ENCODE measurements at regions not wholly inside any gene's neighbourhood (a gene's known extent, or its start where the extent isn't known, plus 50 kb on each side); places are given as distances from the start of the nearest gene placed in this dataset.

DNA sequence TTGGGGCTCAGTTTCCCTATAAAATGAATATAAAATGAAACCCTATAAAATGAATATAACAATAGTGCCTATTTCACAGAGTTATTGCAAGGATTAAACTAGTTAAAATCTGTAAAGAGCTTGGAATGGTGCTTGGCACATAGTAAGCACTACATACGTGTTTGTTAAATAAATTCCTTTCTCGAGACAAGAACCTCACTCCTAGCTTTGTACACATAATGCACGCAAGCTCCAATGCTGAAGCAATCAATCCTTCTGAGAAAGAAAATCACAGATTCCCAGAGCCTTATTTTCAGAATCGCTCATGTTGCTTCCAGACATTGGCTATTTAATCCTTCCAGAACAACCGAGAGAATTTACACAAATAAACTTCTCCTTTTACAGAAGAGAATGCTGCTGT is 440.9 kb downstream of the IRS1 start:
- TF ChIP-seq CTCF (IDR thresholded peaks at IDR 0.05) (no peak), POLR2A (IDR thresholded peaks at IDR 0.05) (no peak)
